Tibial artery (tissue), 4 donors: ENCODE measurements at regions not wholly inside any gene's neighbourhood (a gene's known extent, or its start where the extent isn't known, plus 50 kb on each side); places are given as distances from the start of the nearest gene placed in this dataset.

Experiments used
- DNase-seq, 2 donors: peaks; one replicate each; pipeline ENCODE4 v3.0.0-alpha.2; 2019
- H3K27ac ChIP-seq, 2 donors: fragments of 200-600 bp; sonication (generic) in 1 of 2; 1 replicate in 1 of 2; 2 replicates in 1 of 2; pipeline ENCODE4 v1.5.1; 2018 to 2019; ENCODE audit warnings: mild to moderate bottlenecking in 1 of 2
- H3K27me3 ChIP-seq, 2 donors: fragments of 200-600 bp; sonication (generic) in 1 of 2; one replicate each; pipeline versions ENCODE4 v1.5.1 to v1.6.0; 2016 to 2019
- H3K36me3 ChIP-seq, 3 donors: fragments of 200-600 bp; sonication (generic) in 2 of 3; one replicate each; pipeline ENCODE4 v1.5.1; 2016 to 2019; ENCODE audit warnings: mild to moderate bottlenecking in 2 of 3
- H3K4me1 ChIP-seq, 4 donors: fragments of 200-600 bp; sonication (generic) in 2 of 4; 1 replicate in 3 of 4; 2 replicates in 1 of 4; pipeline ENCODE4 v1.5.1; 2016 to 2019
- H3K4me3 ChIP-seq, 2 donors: fragments of 200-600 bp; sonication (generic) in 1 of 2; 1 replicate in 1 of 2; 2 replicates in 1 of 2; pipeline ENCODE4 v1.5.1; 2018 to 2019; ENCODE audit warnings: mild to moderate bottlenecking in 2 of 2
- H3K9me3 ChIP-seq, 3 donors: fragments of 200-600 bp; sonication (generic) in 1 of 3; one replicate each; pipeline ENCODE4 v1.5.1; 2016 to 2019
- CTCF ChIP-seq, 2 experiments: fragments of 200-600 bp in 1 of 2; fragments of 450-650 bp in 1 of 2; IDR thresholded peaks; one replicate each; pipeline ENCODE4 v1.5.1; 2017 to 2019; ENCODE audit warnings: antibody characterized with exemption in 2 of 2, mild to moderate bottlenecking in 1 of 2, moderate library complexity in 1 of 2
- intact Hi-C: fragments of 100-400 bp; cut with DNase I; formaldehyde crosslinking; loops from one replicate; pipeline ENCODE4 v1.15.0; 2023; ENCODE audit warnings: low total_unique reads

- intact Hi-C loops = no loop called here
- Histone ChIP-seq H3K36me3 (no peaks in the 10 kb centered on the region), H3K9me3 (no peaks in the 10 kb centered on the region), H3K27me3 (no peaks in the 10 kb centered on the region), H3K27ac (no peak overlapping the region), H3K4me1 (no peaks in the 10 kb centered on the region), H3K4me3 (no peak overlapping the region)
- no peak for TF ChIP-seq CTCF (IDR thresholded peaks at IDR 0.05)
- no peak for DNase-seq
Measured at GRCh38 chr5:125776656-125777139, 646.5 kb upstream of the GRAMD2B start.

- DNase-seq = no peak
- Histone ChIP-seq H3K4me1 (no peaks in the 10 kb centered on the region), H3K4me3 (no peak overlapping the region), H3K27me3 (no peaks in the 10 kb centered on the region), H3K9me3 (no peaks in the 10 kb centered on the region), H3K36me3 (no peaks in the 10 kb centered on the region), H3K27ac (no peak overlapping the region)
- intact Hi-C loops = no loop called here
- no peak for TF ChIP-seq CTCF (IDR thresholded peaks at IDR 0.05)
Measured at GRCh38 chr5:125778791-125779190, 644.4 kb upstream of the GRAMD2B start.

GRCh38 chr5:125785407-125785806 is 637.8 kb upstream of the GRAMD2B start:
- no peaks in the 10 kb centered on the region for H3K4me1 ChIP-seq
- no peaks in the 10 kb centered on the region for H3K9me3 ChIP-seq
- TF ChIP-seq CTCF (IDR thresholded peaks at IDR 0.05) = no peak
- no peak overlapping the region for H3K4me3 ChIP-seq
- H3K36me3 ChIP-seq = no peaks in the 10 kb centered on the region
- no peak for DNase-seq
- intact Hi-C loops = no loop called here
- H3K27me3 ChIP-seq = no peaks in the 10 kb centered on the region
- no peak overlapping the region for H3K27ac ChIP-seq

GRCh38 chr5:125786021-125786420 is 637.2 kb upstream of the GRAMD2B start:
- no peaks in the 10 kb centered on the region for H3K36me3 ChIP-seq
- no peak for TF ChIP-seq CTCF (IDR thresholded peaks at IDR 0.05)
- H3K9me3 ChIP-seq = no peaks in the 10 kb centered on the region
- intact Hi-C loops = no loop called here
- H3K27ac ChIP-seq = no peak overlapping the region
- DNase-seq = no peak
- no peaks in the 10 kb centered on the region for H3K4me1 ChIP-seq
- no peaks in the 10 kb centered on the region for H3K27me3 ChIP-seq
- H3K4me3 ChIP-seq = no peak overlapping the region

- Histone ChIP-seq H3K36me3 (no peaks in the 10 kb centered on the region), H3K27ac (no peak overlapping the region), H3K9me3 (no peaks in the 10 kb centered on the region), H3K4me3 (no peak overlapping the region), H3K27me3 (no peaks in the 10 kb centered on the region), H3K4me1 (no peaks in the 10 kb centered on the region)
- intact Hi-C loops = no loop called here
- DNase-seq = no peak
- TF ChIP-seq CTCF (IDR thresholded peaks at IDR 0.05) = no peak
Measured at GRCh38 chr5:125793470-125793869, 629.7 kb upstream of the GRAMD2B start.

- Histone ChIP-seq H3K9me3 (no peaks in the 10 kb centered on the region), H3K4me3 (no peak overlapping the region), H3K27me3 (no peaks in the 10 kb centered on the region), H3K36me3 (no peaks in the 10 kb centered on the region), H3K4me1 (no peaks in the 10 kb centered on the region), H3K27ac (no peak overlapping the region)
- intact Hi-C loops = no loop called here
- no peak for TF ChIP-seq CTCF (IDR thresholded peaks at IDR 0.05)
- DNase-seq = no peak
Measured at GRCh38 chr5:125794922-125795321, 628.3 kb upstream of the GRAMD2B start.
